ENCODE measurements at regions not wholly inside any gene's neighbourhood (a gene's known extent, or its start where the extent isn't known, plus 50 kb on each side); places are given as distances from the start of the nearest gene placed in this dataset.
"Not testable (repeated sequence)": the region's sequence is repeated elsewhere in the genome, so short reads cannot be mapped to it uniquely, and the experiment has no call there.

GRCh38 chr13:80496721-80497397, 155.9 kb upstream of the SPRY2 start:
- TF ChIP-seq CTCF (IDR thresholded peaks at IDR 0.05), result no peak
- ChIA-PET POLR2A (no interaction called here), CTCF (no interaction called here)
- Mint-ChIP-seq H3K27me3 (no peaks in the 10 kb centered on the region), H3K9me3 (peaks cover 2% of the 10 kb centered on the region), H3K36me3 (ENCODE audit: low read depth) (no peaks in the 10 kb centered on the region), H3K4me3 (no peak overlapping the region), H3K4me1 (no peaks in the 10 kb centered on the region), H3K27ac (no peak overlapping the region)
- intact Hi-C loops (cut with micrococcal nuclease), result no loop called here
- ATAC-seq (ENCODE audit: low read depth) (no peak), DNase-seq (no peak)

GRCh38 chr13:80490491-80490943, 149.6 kb upstream of the SPRY2 start:
- H3K36me3 Mint-ChIP-seq (ENCODE audit: low read depth); CTCF ChIA-PET; H3K4me1 Mint-ChIP-seq; ATAC-seq (ENCODE audit: low read depth); DNase-seq; intact Hi-C loops (cut with micrococcal nuclease); H3K27ac Mint-ChIP-seq; POLR2A ChIA-PET; H3K4me3 Mint-ChIP-seq; H3K9me3 Mint-ChIP-seq; H3K27me3 Mint-ChIP-seq: not testable (repeated sequence)

GRCh38 chr13:80486402-80486801, 145.5 kb upstream of the SPRY2 start:
- ChIA-PET POLR2A (no interaction called here), CTCF (no interaction called here)
- Mint-ChIP-seq H3K4me3 (no peak overlapping the region), H3K4me1 (no peaks in the 10 kb centered on the region), H3K9me3 (no peaks in the 10 kb centered on the region), H3K27me3 (no peaks in the 10 kb centered on the region), H3K36me3 (ENCODE audit: low read depth) (no peaks in the 10 kb centered on the region), H3K27ac (no peak overlapping the region)
- DNase-seq (no peak), ATAC-seq (ENCODE audit: low read depth) (no peak)
- intact Hi-C loops (cut with micrococcal nuclease), result no loop called here
- no peak for TF ChIP-seq CTCF (IDR thresholded peaks at IDR 0.05)

- no peaks in the 10 kb centered on the region for H3K27me3 Mint-ChIP-seq
Observed at GRCh38 chr13:80483157-80483556, 142.2 kb upstream of the SPRY2 start.

GRCh38 chr13:80481588-80481987, 140.7 kb upstream of the SPRY2 start:
- Mint-ChIP-seq H3K36me3 (ENCODE audit: low read depth) (no peaks in the 10 kb centered on the region), H3K27me3 (no peaks in the 10 kb centered on the region), H3K4me1 (no peaks in the 10 kb centered on the region), H3K4me3 (no peak overlapping the region), H3K9me3 (no peaks in the 10 kb centered on the region), H3K27ac (no peak overlapping the region)
- POLR2A ChIA-PET, result no interaction called here
- intact Hi-C loops (cut with micrococcal nuclease), result no loop called here
- DNase-seq (no peak), ATAC-seq (ENCODE audit: low read depth) (no peak)
- TF ChIP-seq CTCF (IDR thresholded peaks at IDR 0.05), result no peak
- CTCF ChIA-PET, result no interaction called here

More at GRCh38 chr13:80483157-80483556, 142.2 kb upstream of the SPRY2 start:
- DNase-seq, result no peak
- no peak for TF ChIP-seq CTCF (IDR thresholded peaks at IDR 0.05)
- H3K4me1 Mint-ChIP-seq, result no peaks in the 10 kb centered on the region
- no peak overlapping the region for H3K27ac Mint-ChIP-seq
- ATAC-seq (ENCODE audit: low read depth), result no peak
- no peak overlapping the region for H3K4me3 Mint-ChIP-seq
- CTCF ChIA-PET, result no interaction called here
- intact Hi-C loops (cut with micrococcal nuclease), result no loop called here
- H3K36me3 Mint-ChIP-seq (ENCODE audit: low read depth), result no peaks in the 10 kb centered on the region
- POLR2A ChIA-PET, result no interaction called here
- no peaks in the 10 kb centered on the region for H3K9me3 Mint-ChIP-seq
